Keratinocyte (primary cell): ENCODE measurements at regions not wholly inside any gene's neighbourhood (a gene's known extent, or its start where the extent isn't known, plus 50 kb on each side); places are given as distances from the start of the nearest gene placed in this dataset.

ENCODE experiments used
- DNase-seq: peaks from one replicate; pipeline ENCODE4 v3.0.0-alpha.2; 2011; ENCODE audit warnings: low read depth, missing footprints, low spot score
- FAIRE-seq: peaks from 2 replicates; lab custom pipeline; 2011; peaks lifted over from hg19 to GRCh38; lab: Jason Lieb, UNC
- H2AFZ ChIP-seq: 2 replicates; pipeline ENCODE4 v1.6.0; 2012; ENCODE audit warnings: low read length, control low read depth, inconsistent platforms; ENCODE audit not compliant: control insufficient read depth
- H3K27ac ChIP-seq: 2 replicates; pipeline ENCODE4 v1.5.1; 2011; ENCODE audit warnings: low read length; ENCODE audit not compliant: control insufficient read depth, insufficient read depth
- H3K27me3 ChIP-seq: 3 replicates; pipeline ENCODE4 v1.6.0; 2011; ENCODE audit warnings: low read length; ENCODE audit not compliant: control insufficient read depth, insufficient read depth; ENCODE audit errors: extremely low read depth
- H3K36me3 ChIP-seq, 2 experiments: 2 replicates in 1 of 2; 3 replicates in 1 of 2; pipeline ENCODE4 v1.5.1; 2011; ENCODE audit warnings: low read length in 2 of 2, mild to moderate bottlenecking in 1 of 2; ENCODE audit not compliant: control insufficient read depth in 2 of 2, insufficient read depth in 2 of 2; ENCODE audit errors: extremely low read depth in 1 of 2
- H3K4me1 ChIP-seq: 3 replicates; pipeline ENCODE4 v1.5.1; 2011; ENCODE audit warnings: low read length; ENCODE audit not compliant: control insufficient read depth, insufficient read depth; ENCODE audit errors: extremely low read depth
- H3K4me2 ChIP-seq: 3 replicates; pipeline ENCODE4 v1.6.0; 2011; ENCODE audit warnings: low read depth, low read length; ENCODE audit not compliant: control insufficient read depth, insufficient read depth; ENCODE audit errors: extremely low read depth
- H3K4me3 ChIP-seq, 3 experiments: fragments of 200-600 bp in 1 of 3; sonication (generic) in 1 of 3; 2 replicates in 2 of 3; 3 replicates in 1 of 3; pipeline ENCODE4 v1.5.1; 2011 to 2016; ENCODE audit warnings: low read length in 3 of 3, mild to moderate bottlenecking in 3 of 3, control low read depth in 2 of 3, inconsistent platforms in 1 of 3, low read depth in 1 of 3, mixed read lengths in 1 of 3, mixed run types in 1 of 3, moderate library complexity in 1 of 3; ENCODE audit not compliant: control insufficient read depth in 2 of 3, insufficient read depth in 2 of 3; ENCODE audit errors: extremely low read depth in 1 of 3
- H3K79me2 ChIP-seq: 2 replicates; pipeline ENCODE4 v1.6.0; 2012; ENCODE audit warnings: low read length; ENCODE audit not compliant: control insufficient read depth, insufficient read depth
- H3K9ac ChIP-seq: 3 replicates; pipeline ENCODE4 v1.6.0; 2011; ENCODE audit warnings: low read length; ENCODE audit not compliant: control insufficient read depth, insufficient read depth; ENCODE audit errors: extremely low read depth
- H3K9me1 ChIP-seq: 3 replicates; pipeline ENCODE4 v1.6.0; 2011; ENCODE audit warnings: low read length; ENCODE audit not compliant: control insufficient read depth, insufficient read depth; ENCODE audit errors: extremely low read depth
- H3K9me3 ChIP-seq: 2 replicates; pipeline ENCODE4 v1.5.1; 2012; ENCODE audit warnings: low read depth, low read length; ENCODE audit not compliant: control insufficient read depth
- H4K20me1 ChIP-seq: 3 replicates; pipeline ENCODE4 v1.6.0; 2011; ENCODE audit warnings: low read length; ENCODE audit not compliant: control insufficient read depth, insufficient read depth; ENCODE audit errors: extremely low read depth
- CTCF ChIP-seq, 3 experiments: IDR thresholded peaks in 1 of 3; conservative IDR thresholded peaks in 1 of 3; optimal IDR thresholded peaks in 1 of 3; 2 replicates in 2 of 3; 3 replicates in 1 of 3; pipeline versions ENCODE3 to v1.5.1; 2011; ENCODE audit warnings: low read length in 3 of 3, mild to moderate bottlenecking in 3 of 3, moderate library complexity in 2 of 3, control low read depth in 1 of 3, inconsistent platforms in 1 of 3; ENCODE audit not compliant: insufficient read depth in 2 of 3; ENCODE audit errors: extremely low read depth in 1 of 3
- EZH2 ChIP-seq: IDR thresholded peaks from one replicate; pipeline ENCODE4 v1.6.1; 2012; ENCODE audit warnings: inconsistent platforms, mild to moderate bottlenecking, low read length, moderate library complexity
- dilution Hi-C: fragments of 300-500 bp; cut with MboI; formaldehyde crosslinking; loops from one replicate; pipeline ENCODE4 v1.7.0; 2020; ENCODE audit warnings: low sequenced_read_pairs; ENCODE audit not compliant: extremely low pct_ligation_motif_present

GRCh38 chr15:46151786-46152185 lies 517.0 kb downstream of the SQOR start:
- DNase-seq (no peak), FAIRE-seq (no peak)
- TF ChIP-seq EZH2 (no peak), CTCF (optimal IDR thresholded peaks at IDR 0.05 in 1 of 3, IDR thresholded peaks at IDR 0.05 in 1 of 3, conservative IDR thresholded peaks at IDR 0.05 in 1 of 3; ENCODE audit: extremely low read depth in 1 of 3, insufficient read depth in 2 of 3, low read length in 3 of 3) (no peak)
- H3K36me3 ChIP-seq = no peaks in the 10 kb centered on the region
- no peak overlapping the region for H2AFZ ChIP-seq
- dilution Hi-C loops = no loop called here
- H4K20me1 ChIP-seq = no peaks in the 10 kb centered on the region
- no peaks in the 10 kb centered on the region for H3K27me3 ChIP-seq
- no peak overlapping the region for H3K9ac ChIP-seq
- H3K27ac ChIP-seq = no peak overlapping the region
- no peak overlapping the region for H3K4me2 ChIP-seq
- H3K4me1 ChIP-seq = no peaks in the 10 kb centered on the region
- no peaks in the 10 kb centered on the region for H3K9me3 ChIP-seq
- H3K4me3 ChIP-seq = no peak overlapping the region
- H3K9me1 ChIP-seq = no peaks in the 10 kb centered on the region
- H3K79me2 ChIP-seq = no peaks in the 10 kb centered on the region

- Histone ChIP-seq H3K27me3 (no peaks in the 10 kb centered on the region), H3K9ac (no peak overlapping the region), H3K9me1 (no peaks in the 10 kb centered on the region), H3K79me2 (no peaks in the 10 kb centered on the region), H3K36me3 (no peaks in the 10 kb centered on the region), H3K9me3 (no peaks in the 10 kb centered on the region), H2AFZ (no peak overlapping the region), H3K4me3 (no peak overlapping the region), H3K4me1 (no peaks in the 10 kb centered on the region), H3K4me2 (no peak overlapping the region), H4K20me1 (no peaks in the 10 kb centered on the region), H3K27ac (no peak overlapping the region)
- DNase-seq (no peak), FAIRE-seq (no peak)
- dilution Hi-C loops = no loop called here
- no peak for TF ChIP-seq CTCF (optimal IDR thresholded peaks at IDR 0.05 in 1 of 3, IDR thresholded peaks at IDR 0.05 in 1 of 3, conservative IDR thresholded peaks at IDR 0.05 in 1 of 3; ENCODE audit: extremely low read depth in 1 of 3, insufficient read depth in 2 of 3, low read length in 3 of 3)
- TF ChIP-seq EZH2 = no peak
These were observed 531.9 kb downstream of the SQOR start for GRCh38 chr15:46166750-46167149.
